Calu3 (cell line): ENCODE measurements at regions not wholly inside any gene's neighbourhood (a gene's known extent, or its start where the extent isn't known, plus 50 kb on each side); places are given as distances from the start of the nearest gene placed in this dataset. TPM values are rescaled to one million over a fixed set of nuclear protein-coding genes. Genes with fewer than 3 reads are reported as not detected.

Experiments used
- BruUV-seq: library from RNA; stranded (reverse); fragments of 400-500 nt; replicated peaks from 2 replicates; lab custom pipeline; 2021; lab: Mats Ljungman, UMichigan
- CTCF ChIA-PET: fragments of 300-600 bp; sonication (Branson Sonifier 250); formaldehyde crosslinking; loops from one replicate; lab custom pipeline; 2022; ENCODE audit warnings: antibody characterized with exemption; lab: Charles Lee
- DNase-seq: peaks from one replicate; pipeline ENCODE4 v3.0.0; 2022
- H3K27ac Mint-ChIP-seq: one replicate; pipeline ENCODE4 v1.8.0; 2022; ENCODE audit warnings: mixed read lengths; ENCODE audit not compliant: unreplicated experiment
- H3K27me3 Mint-ChIP-seq: one replicate; pipeline ENCODE4 v1.8.0; 2022; ENCODE audit warnings: mixed read lengths; ENCODE audit not compliant: unreplicated experiment
- H3K36me3 Mint-ChIP-seq: one replicate; pipeline ENCODE4 v1.8.0; 2022; ENCODE audit warnings: mild to moderate bottlenecking, moderate library complexity, mixed read lengths; ENCODE audit not compliant: insufficient read depth, unreplicated experiment
- H3K4me1 Mint-ChIP-seq: one replicate; pipeline ENCODE4 v1.8.0; 2022; ENCODE audit warnings: mild to moderate bottlenecking, low read depth, mixed read lengths; ENCODE audit not compliant: unreplicated experiment
- H3K4me3 Mint-ChIP-seq: one replicate; pipeline ENCODE4 v1.8.0; 2022; ENCODE audit warnings: mild to moderate bottlenecking, low read depth, moderate library complexity, mixed read lengths; ENCODE audit not compliant: unreplicated experiment
- H3K9me3 Mint-ChIP-seq: one replicate; pipeline ENCODE4 v1.8.0; 2022; ENCODE audit warnings: low read depth, mixed read lengths; ENCODE audit not compliant: unreplicated experiment
- intact Hi-C: fragments of 100-400 bp; cut with micrococcal nuclease; formaldehyde crosslinking; loops from one replicate; pipeline ENCODE4 v1.10.0; 2022; ENCODE audit not compliant: unreplicated experiment
- microRNA-seq: library from miRNA; unstranded; fragments of <30 nt; microRNA quantifications from one replicate; pipeline ENCODE4 v1.2.0, GENCODE V29; 2022
- TF ChIP-seq, protein P1 (sequence below): fragments of 200-600 bp; IDR thresholded peaks from one replicate; pipeline ENCODE4 v1.8.0; 2022; ENCODE audit warnings: antibody characterized with exemption; ENCODE audit not compliant: unreplicated experiment

DNA sequence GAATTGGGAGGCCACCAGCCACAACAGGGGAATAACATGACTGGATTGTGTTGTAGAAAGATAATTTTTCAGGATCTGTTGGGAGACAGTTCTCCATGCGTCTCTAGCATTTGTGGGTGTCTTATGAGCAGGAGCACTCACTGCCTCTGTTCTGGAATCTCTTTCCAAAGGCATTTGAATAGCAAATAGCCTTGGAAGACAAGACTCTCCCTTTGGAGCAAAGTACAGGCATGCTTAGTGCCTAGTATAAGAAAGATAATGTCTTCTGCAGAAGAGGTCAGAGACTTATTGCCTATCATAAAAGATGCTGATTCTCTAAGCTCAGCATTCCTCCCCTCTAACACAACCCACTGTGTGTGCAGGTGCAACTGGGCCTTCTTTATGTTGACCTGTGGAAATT lies 58.3 kb downstream of the VCPKMT start:
- Mint-ChIP-seq H3K27ac (no peak overlapping the region), H3K36me3 (peaks cover 15% of the 10 kb centered on the region), H3K4me1 (peaks cover 30% of the 10 kb centered on the region), H3K4me3 (no peak overlapping the region), H3K9me3 (no peaks in the 10 kb centered on the region), H3K27me3 (no peaks in the 10 kb centered on the region)
- TF ChIP-seq, protein P1, sequence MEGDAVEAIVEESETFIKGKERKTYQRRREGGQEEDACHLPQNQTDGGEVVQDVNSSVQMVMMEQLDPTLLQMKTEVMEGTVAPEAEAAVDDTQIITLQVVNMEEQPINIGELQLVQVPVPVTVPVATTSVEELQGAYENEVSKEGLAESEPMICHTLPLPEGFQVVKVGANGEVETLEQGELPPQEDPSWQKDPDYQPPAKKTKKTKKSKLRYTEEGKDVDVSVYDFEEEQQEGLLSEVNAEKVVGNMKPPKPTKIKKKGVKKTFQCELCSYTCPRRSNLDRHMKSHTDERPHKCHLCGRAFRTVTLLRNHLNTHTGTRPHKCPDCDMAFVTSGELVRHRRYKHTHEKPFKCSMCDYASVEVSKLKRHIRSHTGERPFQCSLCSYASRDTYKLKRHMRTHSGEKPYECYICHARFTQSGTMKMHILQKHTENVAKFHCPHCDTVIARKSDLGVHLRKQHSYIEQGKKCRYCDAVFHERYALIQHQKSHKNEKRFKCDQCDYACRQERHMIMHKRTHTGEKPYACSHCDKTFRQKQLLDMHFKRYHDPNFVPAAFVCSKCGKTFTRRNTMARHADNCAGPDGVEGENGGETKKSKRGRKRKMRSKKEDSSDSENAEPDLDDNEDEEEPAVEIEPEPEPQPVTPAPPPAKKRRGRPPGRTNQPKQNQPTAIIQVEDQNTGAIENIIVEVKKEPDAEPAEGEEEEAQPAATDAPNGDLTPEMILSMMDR, result no peak
- CTCF ChIA-PET, result interaction anchor here (1.1 kb wide), 1 partner anchor 117 kb away, joined by 3 read pairs; no protein-coding TSS in a partner anchor
- intact Hi-C loops, result no loop called here
- DNase-seq, result no peak
- BruUV-seq, result no TSS peak

Small RNAs in the stretch of these regions (microRNA-seq; reads per million reads assigned to microRNA genes)
- not detected for gene MIR6076
